Suprapubic skin (tissue), 4 donors: ENCODE measurements at regions not wholly inside any gene's neighbourhood (a gene's known extent, or its start where the extent isn't known, plus 50 kb on each side); places are given as distances from the start of the nearest gene placed in this dataset.

ENCODE experiments used
- DNase-seq, 2 donors: peaks; one replicate each; pipeline ENCODE4 v3.0.0-alpha.2; 2019; ENCODE audit warnings: low spot score in 2 of 2
- H3K27ac ChIP-seq: fragments of 200-600 bp; sonication (generic); one replicate; pipeline ENCODE4 v1.5.1; 2019
- H3K27me3 ChIP-seq: fragments of 200-600 bp; sonication (generic); one replicate; pipeline ENCODE4 v1.5.1; 2019
- H3K36me3 ChIP-seq: fragments of 200-600 bp; sonication (generic); one replicate; pipeline ENCODE4 v1.5.1; 2019
- H3K4me1 ChIP-seq: fragments of 200-600 bp; sonication (generic); one replicate; pipeline ENCODE4 v1.5.1; 2019
- H3K4me3 ChIP-seq: fragments of 200-600 bp; sonication (generic); one replicate; pipeline ENCODE4 v1.5.1; 2019; ENCODE audit warnings: mild to moderate bottlenecking
- H3K9me3 ChIP-seq: fragments of 200-600 bp; sonication (generic); one replicate; pipeline ENCODE4 v1.5.1; 2019
- EP300 ChIP-seq: sonication (generic); formaldehyde crosslinking; IDR thresholded peaks from one replicate; pipeline ENCODE4 v1.6.1; 2017; ENCODE audit warnings: antibody characterized with exemption
- POLR2A ChIP-seq, 2 donors: fragments of 450-650 bp; IDR thresholded peaks; one replicate each; pipeline ENCODE4 v1.6.1; 2017; ENCODE audit warnings: antibody characterized with exemption in 2 of 2, mild to moderate bottlenecking in 2 of 2, moderate library complexity in 2 of 2
- POLR2AphosphoS5 ChIP-seq, 3 donors: sonication (generic); formaldehyde crosslinking; IDR thresholded peaks; one replicate each; pipeline ENCODE4 v1.6.1; 2017; ENCODE audit warnings: antibody characterized with exemption in 3 of 3
- WGBS: methylation state at CpG from one replicate; pipeline ENCODE4 v1.1.5; 2018; 5-methylcytosine and 5-hydroxymethylcytosine counted together
- TF ChIP-seq, protein P1 (sequence below), 2 donors: fragments of 200-600 bp in 1 of 2; fragments of 450-650 bp in 1 of 2; sonication (generic) in 1 of 2; IDR thresholded peaks; one replicate each; pipeline ENCODE4 v1.5.1; 2016 to 2019; ENCODE audit warnings: antibody characterized with exemption in 2 of 2, mild to moderate bottlenecking in 1 of 2, moderate library complexity in 1 of 2

DNA sequence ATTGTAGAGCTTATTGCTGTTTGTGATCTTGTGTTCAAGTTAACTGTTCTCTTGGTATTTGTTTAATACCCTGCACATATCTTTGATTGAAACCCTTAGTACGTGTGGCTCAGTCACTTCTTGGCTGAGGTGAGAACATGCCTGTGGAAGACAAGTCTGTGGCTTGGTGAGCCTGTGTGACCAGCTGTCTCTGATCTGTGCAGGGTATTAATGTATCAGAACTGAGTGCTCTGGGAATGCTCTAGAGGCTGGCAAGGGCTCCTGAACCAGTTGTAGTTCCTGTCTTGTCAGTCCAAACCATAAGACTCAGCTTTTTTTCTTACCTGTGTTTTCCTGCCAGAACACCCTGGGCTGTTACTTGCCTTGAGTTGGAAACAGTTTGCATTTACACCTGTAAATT lies 52.4 kb upstream of the EPHA4 start:
- Histone ChIP-seq H3K4me1 (peaks cover 3% of the 10 kb centered on the region), H3K27ac (no peak overlapping the region), H3K9me3 (no peaks in the 10 kb centered on the region), H3K36me3 (no peaks in the 10 kb centered on the region), H3K27me3 (no peaks in the 10 kb centered on the region), H3K4me3 (no peak overlapping the region)
- TF ChIP-seq EP300 (no peak), POLR2AphosphoS5 (IDR thresholded peaks at IDR 0.05) (no peak), POLR2A (IDR thresholded peaks at IDR 0.05) (no peak)
- TF ChIP-seq, protein P1, sequence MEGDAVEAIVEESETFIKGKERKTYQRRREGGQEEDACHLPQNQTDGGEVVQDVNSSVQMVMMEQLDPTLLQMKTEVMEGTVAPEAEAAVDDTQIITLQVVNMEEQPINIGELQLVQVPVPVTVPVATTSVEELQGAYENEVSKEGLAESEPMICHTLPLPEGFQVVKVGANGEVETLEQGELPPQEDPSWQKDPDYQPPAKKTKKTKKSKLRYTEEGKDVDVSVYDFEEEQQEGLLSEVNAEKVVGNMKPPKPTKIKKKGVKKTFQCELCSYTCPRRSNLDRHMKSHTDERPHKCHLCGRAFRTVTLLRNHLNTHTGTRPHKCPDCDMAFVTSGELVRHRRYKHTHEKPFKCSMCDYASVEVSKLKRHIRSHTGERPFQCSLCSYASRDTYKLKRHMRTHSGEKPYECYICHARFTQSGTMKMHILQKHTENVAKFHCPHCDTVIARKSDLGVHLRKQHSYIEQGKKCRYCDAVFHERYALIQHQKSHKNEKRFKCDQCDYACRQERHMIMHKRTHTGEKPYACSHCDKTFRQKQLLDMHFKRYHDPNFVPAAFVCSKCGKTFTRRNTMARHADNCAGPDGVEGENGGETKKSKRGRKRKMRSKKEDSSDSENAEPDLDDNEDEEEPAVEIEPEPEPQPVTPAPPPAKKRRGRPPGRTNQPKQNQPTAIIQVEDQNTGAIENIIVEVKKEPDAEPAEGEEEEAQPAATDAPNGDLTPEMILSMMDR (IDR thresholded peaks at IDR 0.05), result no peak
- no peak for DNase-seq
- WGBS, result 40% methylated on average over 1 of the region's 1 CpG
